Testis (tissue), 2 donors: ENCODE measurements at regions not wholly inside any gene's neighbourhood (a gene's known extent, or its start where the extent isn't known, plus 50 kb on each side); places are given as distances from the start of the nearest gene placed in this dataset.

Source experiments
- POLR2A ChIP-seq: fragments of 450-650 bp; IDR thresholded peaks from one replicate; pipeline ENCODE4 v1.6.1; 2017; ENCODE audit warnings: antibody characterized with exemption, mild to moderate bottlenecking, moderate library complexity
- TF ChIP-seq, protein P1 (sequence below), 3 experiments: fragments of 450-650 bp in 2 of 3; fragments of 200-600 bp in 1 of 3; sonication (generic) in 1 of 3; IDR thresholded peaks; one replicate each; pipeline ENCODE4 v1.5.1; 2016 to 2019; ENCODE audit warnings: antibody characterized with exemption in 3 of 3, mild to moderate bottlenecking in 2 of 3, moderate library complexity in 1 of 3

DNA sequence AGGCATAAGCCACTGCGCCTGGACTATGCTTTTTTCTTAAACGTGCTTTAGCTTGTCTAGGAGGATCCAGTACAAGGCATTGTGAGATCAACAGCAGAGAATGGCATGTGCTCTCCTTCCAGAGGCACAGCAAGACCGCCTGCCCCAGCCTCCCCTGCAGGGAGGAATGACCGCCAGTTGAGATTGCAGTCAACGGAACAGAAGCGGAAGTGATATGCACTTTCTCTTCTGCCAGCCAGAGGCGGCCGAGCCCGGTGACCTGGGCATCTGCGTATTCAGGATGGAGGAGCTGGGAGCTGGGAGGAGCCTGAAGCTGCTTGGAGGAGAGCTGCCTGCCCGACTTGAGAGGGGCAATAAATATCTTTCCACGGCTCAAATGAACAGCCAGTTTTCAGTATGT lies 243.0 kb downstream of the CTTN start:
- TF ChIP-seq POLR2A: no peak
- TF ChIP-seq, protein P1, sequence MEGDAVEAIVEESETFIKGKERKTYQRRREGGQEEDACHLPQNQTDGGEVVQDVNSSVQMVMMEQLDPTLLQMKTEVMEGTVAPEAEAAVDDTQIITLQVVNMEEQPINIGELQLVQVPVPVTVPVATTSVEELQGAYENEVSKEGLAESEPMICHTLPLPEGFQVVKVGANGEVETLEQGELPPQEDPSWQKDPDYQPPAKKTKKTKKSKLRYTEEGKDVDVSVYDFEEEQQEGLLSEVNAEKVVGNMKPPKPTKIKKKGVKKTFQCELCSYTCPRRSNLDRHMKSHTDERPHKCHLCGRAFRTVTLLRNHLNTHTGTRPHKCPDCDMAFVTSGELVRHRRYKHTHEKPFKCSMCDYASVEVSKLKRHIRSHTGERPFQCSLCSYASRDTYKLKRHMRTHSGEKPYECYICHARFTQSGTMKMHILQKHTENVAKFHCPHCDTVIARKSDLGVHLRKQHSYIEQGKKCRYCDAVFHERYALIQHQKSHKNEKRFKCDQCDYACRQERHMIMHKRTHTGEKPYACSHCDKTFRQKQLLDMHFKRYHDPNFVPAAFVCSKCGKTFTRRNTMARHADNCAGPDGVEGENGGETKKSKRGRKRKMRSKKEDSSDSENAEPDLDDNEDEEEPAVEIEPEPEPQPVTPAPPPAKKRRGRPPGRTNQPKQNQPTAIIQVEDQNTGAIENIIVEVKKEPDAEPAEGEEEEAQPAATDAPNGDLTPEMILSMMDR (IDR thresholded peaks at IDR 0.05): no peak
